HG02798 (cell line): ENCODE measurements at regions not wholly inside any gene's neighbourhood (a gene's known extent, or its start where the extent isn't known, plus 50 kb on each side); places are given as distances from the start of the nearest gene placed in this dataset.

ENCODE experiments used
- ATAC-seq: cut with Tn5 transposase; IDR thresholded peaks from one replicate; pipeline ENCODE4 v1.9.1; 2021; ENCODE audit warnings: mild to moderate bottlenecking; ENCODE audit not compliant: unreplicated experiment, poor library complexity

DNA sequence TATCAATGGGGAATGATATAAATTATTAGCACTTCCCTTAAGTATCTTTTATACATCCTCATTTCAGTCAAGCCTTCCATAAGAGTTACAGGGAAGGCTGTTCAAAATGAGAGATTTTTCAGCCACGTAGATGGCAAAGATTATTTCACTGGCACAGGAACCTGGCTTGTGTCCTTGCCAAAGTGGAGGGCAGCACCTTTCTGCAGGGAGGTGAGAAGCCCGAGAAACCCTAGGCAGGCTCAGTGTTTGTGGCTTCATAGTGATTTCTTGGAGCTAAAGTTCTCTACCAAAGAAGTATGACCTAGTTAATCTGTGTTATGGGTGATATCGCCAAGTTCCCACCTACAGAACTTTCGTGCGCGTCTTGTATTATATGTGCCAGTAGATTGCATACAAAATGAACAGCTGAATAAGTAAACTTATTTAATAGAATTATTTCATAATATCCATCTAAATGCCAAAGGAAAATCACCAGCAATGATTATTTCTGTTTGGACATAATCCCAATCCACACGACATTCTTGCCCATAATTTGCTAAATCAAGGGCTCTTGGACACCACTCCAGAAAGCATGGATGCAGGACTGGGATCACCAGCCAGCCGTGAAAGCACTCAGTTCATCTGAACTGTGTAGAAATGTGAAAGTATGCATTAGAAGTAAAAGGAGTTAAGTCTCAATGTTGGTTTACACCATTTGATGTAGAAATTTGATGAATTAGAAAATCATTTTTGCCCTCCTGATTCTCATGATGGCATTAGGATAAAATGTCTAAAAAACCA lies 150.4 kb upstream of the RNF32 start:
- no peak for ATAC-seq

- ATAC-seq: no peak
These were observed 152.6 kb upstream of the RNF32 start for GRCh38 chr7:156487811-156488533.

GRCh38 chr7:156480671-156481070 lies 159.9 kb upstream of the RNF32 start:
- ATAC-seq: no peak

GRCh38 chr7:156479596-156479995 lies 161.0 kb upstream of the RNF32 start:
- ATAC-seq: no peak

- no peak for ATAC-seq
These were observed 162.1 kb upstream of the RNF32 start for GRCh38 chr7:156478486-156478885.

DNA sequence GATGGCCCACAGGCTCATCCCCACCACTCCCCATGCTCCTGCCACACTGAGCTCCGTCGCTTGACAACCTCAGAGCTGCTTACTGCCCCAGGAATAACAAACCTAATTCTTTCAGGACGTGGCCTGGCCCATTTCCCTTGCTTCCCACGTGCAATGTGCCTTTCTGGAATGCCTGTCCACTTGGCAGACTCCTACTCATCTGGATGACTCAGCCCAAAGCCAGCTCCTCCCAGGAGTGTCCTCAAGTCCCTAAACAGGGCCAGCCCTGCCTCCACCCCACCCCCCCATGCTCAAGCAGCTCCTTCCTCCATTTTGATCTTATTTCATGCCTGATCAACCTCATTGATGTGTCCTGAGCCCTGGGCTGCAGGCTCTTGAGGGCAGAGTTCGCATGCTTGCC lies 164.9 kb upstream of the RNF32 start:
- no peak for ATAC-seq

- peak; percentile 55 for ATAC-seq
These were observed 165.4 kb upstream of the RNF32 start for GRCh38 chr7:156475179-156475578.

DNA sequence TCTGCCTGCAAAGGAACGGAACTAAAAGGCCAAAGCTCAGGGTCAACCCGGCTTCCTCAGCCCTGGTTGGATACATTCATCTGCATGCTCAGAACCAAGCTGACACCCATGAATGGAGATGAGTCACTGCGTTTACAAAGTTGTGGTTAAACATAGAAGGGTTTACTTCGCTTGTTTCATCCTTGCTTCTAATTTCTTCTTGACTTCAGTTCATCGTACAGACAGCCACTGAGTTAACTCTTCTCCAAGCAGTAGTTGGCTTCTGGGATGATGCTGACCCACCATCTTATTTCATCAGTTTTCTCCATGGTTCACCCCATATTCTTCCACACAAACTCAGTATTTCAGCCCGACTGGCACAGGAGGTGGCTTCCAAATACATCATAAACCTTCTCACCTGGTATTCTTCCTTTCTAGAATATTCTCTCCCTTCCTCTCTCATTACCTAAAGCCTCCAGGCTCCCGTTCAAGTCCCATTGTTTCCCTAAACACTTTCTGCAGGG lies 166.3 kb upstream of the RNF32 start:
- no peak for ATAC-seq

- ATAC-seq: peak; percentile 36
These were observed 166.9 kb upstream of the RNF32 start for GRCh38 chr7:156473476-156474240.

DNA sequence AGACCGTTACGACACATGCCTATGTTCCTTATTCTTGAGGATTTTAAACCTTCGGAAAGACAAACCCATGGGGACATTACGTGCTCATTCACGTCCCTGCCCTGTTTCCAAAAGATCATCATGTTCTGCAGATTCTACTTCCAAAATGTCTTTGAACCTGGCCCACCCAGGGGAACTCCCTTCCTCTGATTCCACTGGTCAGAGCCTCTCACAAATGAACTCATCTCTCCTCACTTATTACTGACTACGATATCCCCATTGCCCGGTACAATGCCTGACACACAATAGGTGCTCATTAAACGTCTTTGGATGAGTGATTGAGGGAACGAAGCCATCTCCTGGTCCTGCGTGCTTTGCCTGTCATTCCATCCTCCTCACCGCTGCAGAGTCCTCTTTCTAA lies 168.3 kb upstream of the RNF32 start:
- ATAC-seq: no peak

DNA sequence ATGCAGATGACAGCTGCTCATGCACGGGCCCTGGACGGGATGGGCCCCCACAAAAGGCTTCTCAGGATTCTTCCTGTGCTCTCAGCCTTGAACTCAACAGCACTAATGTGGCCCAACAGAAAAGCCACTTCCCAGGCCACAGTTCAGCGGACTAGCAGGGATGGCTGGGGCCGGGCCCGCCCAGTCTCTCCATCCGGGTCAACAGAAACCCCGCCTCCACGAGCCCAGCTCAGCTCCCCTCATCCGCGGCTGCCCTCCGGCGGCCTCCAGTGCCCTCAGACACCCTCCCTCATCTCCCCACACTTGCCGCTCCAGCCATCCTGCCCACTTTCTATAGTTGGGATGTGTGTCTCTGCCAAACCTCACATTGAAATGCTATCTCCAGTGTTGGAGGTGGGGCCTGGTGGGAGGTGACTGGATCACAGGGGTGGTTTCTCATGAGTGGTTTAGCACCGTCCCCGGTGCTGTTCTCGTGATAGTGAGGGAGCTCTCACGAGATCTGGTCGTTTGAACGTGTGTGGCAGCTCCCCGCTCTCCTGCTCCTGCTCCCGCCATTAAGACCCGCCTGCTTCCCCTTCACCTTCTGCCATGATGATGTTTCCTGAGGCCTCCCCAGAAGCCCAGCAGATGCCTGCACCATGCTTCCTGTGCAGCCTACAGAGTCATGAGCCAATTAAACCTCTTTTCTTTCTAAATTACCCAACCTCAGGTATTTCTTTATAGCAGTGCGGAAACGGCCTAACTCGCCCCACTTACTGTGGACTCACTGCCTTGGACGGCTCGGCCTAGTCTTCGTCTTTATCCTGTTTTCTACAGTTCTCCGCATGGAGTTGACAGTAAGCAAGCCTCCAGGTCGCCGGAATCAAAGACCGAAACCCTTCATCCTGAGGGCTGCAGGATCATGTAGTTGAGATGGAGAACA lies 169.9 kb upstream of the RNF32 start:
- ATAC-seq: no peak

- no peak for ATAC-seq
These were observed 173.5 kb upstream of the RNF32 start for GRCh38 chr7:156466955-156467625.

DNA sequence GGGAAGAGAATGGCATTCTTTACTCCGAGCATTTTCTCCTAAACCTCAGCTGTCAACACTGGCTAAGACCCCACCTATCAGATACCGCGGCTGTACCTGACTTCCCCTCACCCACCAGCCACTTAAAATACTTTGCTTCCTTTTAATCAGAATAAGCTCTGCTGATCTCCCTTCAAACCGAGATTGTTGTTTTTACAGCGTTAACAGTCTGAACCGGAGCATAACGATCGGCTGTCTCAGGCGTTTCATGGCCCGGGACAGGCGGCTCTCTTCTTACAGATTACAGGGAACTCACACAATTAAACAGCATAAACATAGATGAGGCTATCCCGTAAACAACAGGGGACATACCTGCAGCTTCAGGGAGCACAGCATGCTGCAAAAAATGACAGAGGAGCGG lies 174.3 kb upstream of the RNF32 start:
- no peak for ATAC-seq

- ATAC-seq: no peak
These were observed 175.4 kb upstream of the RNF32 start for GRCh38 chr7:156465186-156465585.

DNA sequence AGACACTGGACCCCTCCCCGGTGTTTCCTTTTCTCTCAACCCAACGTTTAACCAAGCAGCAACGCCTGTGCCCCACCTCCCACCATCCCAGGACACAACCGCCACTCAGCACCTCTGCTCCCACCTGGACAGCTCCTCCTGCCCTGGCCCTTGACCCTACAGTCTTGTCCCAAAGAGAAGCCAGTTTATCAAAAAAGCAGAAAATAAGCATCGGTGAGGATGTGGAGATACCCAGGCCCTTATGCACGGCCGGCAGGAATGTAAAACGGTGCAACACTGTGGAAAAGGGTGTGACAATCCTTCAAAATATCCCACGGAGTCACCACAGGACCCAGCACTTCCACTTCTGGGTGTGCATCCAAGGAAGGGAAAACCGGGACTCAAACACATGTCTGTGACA lies 176.2 kb upstream of the RNF32 start:
- no peak for ATAC-seq

DNA sequence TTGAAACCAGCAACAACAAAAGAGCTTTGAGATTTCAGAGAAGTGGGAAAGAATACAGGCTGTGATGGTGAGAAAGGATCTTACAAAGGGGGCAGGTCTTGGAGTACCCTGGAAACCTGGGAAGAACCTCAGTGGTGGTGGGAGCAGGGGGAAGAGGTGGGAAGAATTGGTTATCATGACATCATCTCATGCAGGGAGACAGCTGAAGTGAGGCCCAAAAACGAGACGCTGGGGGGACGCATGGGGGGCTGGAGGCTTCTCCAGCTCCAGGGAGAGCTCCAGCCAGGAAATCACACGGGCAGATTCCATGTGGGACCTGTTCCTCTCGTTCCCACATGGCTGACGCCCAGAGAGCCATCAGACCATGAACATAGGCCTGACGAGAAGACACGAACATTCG lies 177.3 kb upstream of the RNF32 start:
- no peak for ATAC-seq

GRCh38 chr7:156461881-156462665 lies 178.5 kb upstream of the RNF32 start:
- ATAC-seq: no peak

DNA sequence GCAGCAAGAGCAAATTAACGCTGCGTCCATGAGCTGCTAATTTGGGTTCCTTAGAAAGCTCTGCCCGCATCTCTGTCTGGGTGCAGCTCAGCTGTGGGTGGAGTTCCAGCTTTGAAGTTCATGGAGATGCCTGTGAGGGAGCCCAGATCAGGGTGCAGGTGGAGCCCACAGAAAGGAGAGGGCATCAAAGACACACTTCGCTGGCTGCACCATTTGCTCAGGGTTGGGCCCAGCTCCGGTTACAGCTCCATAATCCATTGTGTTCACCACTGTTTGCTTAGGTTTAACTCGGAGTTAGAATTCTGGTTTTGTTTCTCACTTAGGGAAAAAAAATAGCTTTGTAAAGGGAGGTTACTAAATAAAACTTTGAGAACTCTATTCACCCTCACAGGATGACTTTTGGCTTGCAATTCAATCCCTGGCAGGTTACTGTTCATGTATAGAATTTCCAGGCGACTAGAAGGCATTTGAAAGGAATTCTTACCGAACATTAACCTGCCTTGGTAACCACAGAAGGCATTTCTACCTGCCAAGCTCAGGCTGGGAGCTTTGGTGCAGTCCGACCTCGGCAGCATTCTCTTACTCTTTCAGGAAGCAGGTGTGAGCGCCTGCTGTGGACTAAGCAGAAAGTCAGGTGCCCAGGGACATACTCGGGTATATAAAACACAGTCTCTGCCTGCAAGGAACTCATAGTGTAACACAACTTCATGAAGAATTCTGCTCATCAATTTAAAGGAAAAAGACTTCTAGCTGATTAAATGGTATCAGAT lies 179.5 kb upstream of the RNF32 start:
- no peak for ATAC-seq
